Lower leg skin (tissue), 4 donors: ENCODE measurements at regions not wholly inside any gene's neighbourhood (a gene's known extent, or its start where the extent isn't known, plus 50 kb on each side); places are given as distances from the start of the nearest gene placed in this dataset.

Source experiments
- DNase-seq, 2 donors: peaks; one replicate each; pipeline ENCODE4 v3.0.0-alpha.2; 2019; ENCODE audit warnings: low spot score in 2 of 2
- H3K4me3 ChIP-seq: fragments of 200-600 bp; sonication (generic); 2 replicates; pipeline ENCODE4 v1.5.1; 2017; ENCODE audit warnings: mild to moderate bottlenecking, low read depth; ENCODE audit not compliant: poor library complexity, severe bottlenecking
- CTCF ChIP-seq, 3 donors: fragments of 450-650 bp; IDR thresholded peaks; one replicate each; pipeline ENCODE4 v1.5.1; 2016; ENCODE audit warnings: antibody characterized with exemption in 3 of 3, mild to moderate bottlenecking in 3 of 3, moderate library complexity in 2 of 3
- POLR2A ChIP-seq, 2 donors: fragments of 450-650 bp; IDR thresholded peaks; one replicate each; pipeline ENCODE4 v1.6.1; 2016 to 2017; ENCODE audit warnings: antibody characterized with exemption in 2 of 2, mild to moderate bottlenecking in 1 of 2, moderate library complexity in 1 of 2
- WGBS, 2 donors: methylation state at CpG; one replicate each; pipeline ENCODE4 v1.1.5; 2018; 5-methylcytosine and 5-hydroxymethylcytosine counted together
- intact Hi-C: fragments of 100-400 bp; cut with DNase I; formaldehyde crosslinking; loops from one replicate; pipeline ENCODE4 v1.15.0; 2023; ENCODE audit warnings: low total_unique reads

GRCh38 chr2:23169896-23170295 is 215.1 kb upstream of the KLHL29 start:
- TF ChIP-seq POLR2A (IDR thresholded peaks at IDR 0.05) (no peak), CTCF (IDR thresholded peaks at IDR 0.05) (no peak)
- H3K4me3 ChIP-seq = no peak overlapping the region
- intact Hi-C loops = no loop called here
- DNase-seq = no peak
- WGBS, 2 donors = 68 to 74% methylated on average over 1 of the region's 1 CpG

GRCh38 chr2:23171108-23171507 is 213.9 kb upstream of the KLHL29 start:
- DNase-seq = no peak
- no peak overlapping the region for H3K4me3 ChIP-seq
- TF ChIP-seq CTCF (IDR thresholded peaks at IDR 0.05) = no peak
- no peak for TF ChIP-seq POLR2A (IDR thresholded peaks at IDR 0.05)
- intact Hi-C loops = no loop called here

- intact Hi-C loops = no loop called here
- TF ChIP-seq CTCF (IDR thresholded peaks at IDR 0.05) = no peak
- no peak for TF ChIP-seq POLR2A (IDR thresholded peaks at IDR 0.05)
- 75 to 85% methylated on average over 2 of the region's 2 CpGs for WGBS, 2 donors
- no peak overlapping the region for H3K4me3 ChIP-seq
- no peak for DNase-seq
Measured at GRCh38 chr2:23178396-23178795, 206.6 kb upstream of the KLHL29 start.

GRCh38 chr2:23183733-23184132 is 201.2 kb upstream of the KLHL29 start:
- intact Hi-C loops = no loop called here
- no peak overlapping the region for H3K4me3 ChIP-seq
- TF ChIP-seq POLR2A (IDR thresholded peaks at IDR 0.05) (no peak), CTCF (IDR thresholded peaks at IDR 0.05) (no peak)
- no peak for DNase-seq
- WGBS, 2 donors = 90 to 97% methylated on average over 4 of the region's 4 CpGs

- no peak for DNase-seq
- H3K4me3 ChIP-seq = no peak overlapping the region
- intact Hi-C loops = no loop called here
- WGBS, 2 donors = 81 to 82% methylated on average over 12 of the region's 12 CpGs
- TF ChIP-seq CTCF (IDR thresholded peaks at IDR 0.05) = no peak
- no peak for TF ChIP-seq POLR2A (IDR thresholded peaks at IDR 0.05)
Measured at GRCh38 chr2:23198316-23199114, 186.5 kb upstream of the KLHL29 start.
